A673 (cell line): ENCODE measurements at regions not wholly inside any gene's neighbourhood (a gene's known extent, or its start where the extent isn't known, plus 50 kb on each side); places are given as distances from the start of the nearest gene placed in this dataset.

Source experiments
- BruUV-seq: library from RNA; stranded (reverse); fragments of 400-500 nt; replicated peaks from 2 replicates; lab custom pipeline; 2021; lab: Mats Ljungman, UMichigan
- CTCF ChIA-PET: fragments of 300-600 bp; sonication (Branson Sonifier 250); formaldehyde crosslinking; loops from one replicate; lab custom pipeline; 2022; ENCODE audit warnings: antibody characterized with exemption; lab: Charles Lee
- POLR2A ChIA-PET: fragments of 300-600 bp; sonication (Branson Sonifier 250); formaldehyde crosslinking; loops from one replicate; lab custom pipeline; 2022; ENCODE audit warnings: antibody characterized with exemption; ENCODE audit not compliant: low non-redundant PET; lab: Charles Lee
- DNase-seq: peaks from one replicate; pipeline ENCODE4 v3.0.0-alpha.2; 2015; ENCODE audit warnings: low spot score
- H3K27ac ChIP-seq: fragments of 200-600 bp; sonication (generic); 2 replicates; pipeline ENCODE4 v1.5.1; 2016; ENCODE audit warnings: mixed run types, low read depth, mild to moderate bottlenecking, mixed read lengths, antibody characterized with exemption, low read length; ENCODE audit not compliant: poor library complexity, severe bottlenecking
- H3K27me3 ChIP-seq: fragments of 200-600 bp; sonication (generic); replicated peaks from 2 replicates; pipeline ENCODE4 v1.6.1; 2017; ENCODE audit warnings: mixed run types, low read depth, mild to moderate bottlenecking, mixed read lengths, antibody characterized with exemption, low read length; ENCODE audit not compliant: insufficient read depth, poor library complexity
- H3K36me3 ChIP-seq: fragments of 200-600 bp; sonication (generic); 2 replicates; pipeline ENCODE4 v1.6.1; 2016; ENCODE audit warnings: mixed run types, mild to moderate bottlenecking, mixed read lengths, antibody characterized with exemption, low read length; ENCODE audit not compliant: insufficient read depth, poor library complexity, severe bottlenecking
- H3K4me1 ChIP-seq: fragments of 200-600 bp; sonication (generic); 2 replicates; pipeline ENCODE4 v1.6.1; 2017; ENCODE audit warnings: mixed run types, mild to moderate bottlenecking, mixed read lengths, antibody characterized with exemption, low read length; ENCODE audit not compliant: insufficient read depth, poor library complexity, severe bottlenecking
- H3K4me3 ChIP-seq: fragments of 200-600 bp; sonication (generic); 2 replicates; pipeline ENCODE4 v1.5.1; 2016; ENCODE audit warnings: low read depth, mixed run types, mild to moderate bottlenecking, mixed read lengths, low read length; ENCODE audit not compliant: poor library complexity, severe bottlenecking
- H3K9me3 ChIP-seq: fragments of 200-600 bp; sonication (generic); 2 replicates; pipeline ENCODE4 v1.6.1; 2016; ENCODE audit warnings: mixed run types, low read depth, mild to moderate bottlenecking, mixed read lengths, antibody characterized with exemption, low read length; ENCODE audit not compliant: poor library complexity, severe bottlenecking
- EZH2 ChIP-seq: fragments of 200-600 bp; sonication (generic); IDR thresholded peaks from 2 replicates; pipeline ENCODE4 v1.6.1; 2017; ENCODE audit warnings: borderline replicate concordance, low read depth, mild to moderate bottlenecking, mixed read lengths, antibody characterized with exemption, low read length; ENCODE audit not compliant: poor library complexity, severe bottlenecking
- intact Hi-C: fragments of 100-400 bp; cut with micrococcal nuclease; formaldehyde crosslinking; loops from one replicate; pipeline ENCODE4 v1.10.0; 2022; ENCODE audit not compliant: unreplicated experiment
- TF ChIP-seq, protein P1 (sequence below): fragments of 300-800, 200-600 bp; sonication (generic); conservative IDR thresholded peaks from 2 replicates; pipeline ENCODE4 v1.5.1; 2017; ENCODE audit warnings: low read depth, mild to moderate bottlenecking, antibody characterized with exemption, low read length, moderate library complexity, mixed read lengths

- Histone ChIP-seq H3K4me1 (peaks cover 6% of the 10 kb centered on the region), H3K27ac (no peak overlapping the region), H3K9me3 (no peaks in the 10 kb centered on the region), H3K36me3 (no peaks in the 10 kb centered on the region), H3K27me3 (no peaks in the 10 kb centered on the region), H3K4me3 (no peak overlapping the region)
- ChIA-PET CTCF (no interaction called here), POLR2A (no interaction called here)
- TF ChIP-seq, protein P1, sequence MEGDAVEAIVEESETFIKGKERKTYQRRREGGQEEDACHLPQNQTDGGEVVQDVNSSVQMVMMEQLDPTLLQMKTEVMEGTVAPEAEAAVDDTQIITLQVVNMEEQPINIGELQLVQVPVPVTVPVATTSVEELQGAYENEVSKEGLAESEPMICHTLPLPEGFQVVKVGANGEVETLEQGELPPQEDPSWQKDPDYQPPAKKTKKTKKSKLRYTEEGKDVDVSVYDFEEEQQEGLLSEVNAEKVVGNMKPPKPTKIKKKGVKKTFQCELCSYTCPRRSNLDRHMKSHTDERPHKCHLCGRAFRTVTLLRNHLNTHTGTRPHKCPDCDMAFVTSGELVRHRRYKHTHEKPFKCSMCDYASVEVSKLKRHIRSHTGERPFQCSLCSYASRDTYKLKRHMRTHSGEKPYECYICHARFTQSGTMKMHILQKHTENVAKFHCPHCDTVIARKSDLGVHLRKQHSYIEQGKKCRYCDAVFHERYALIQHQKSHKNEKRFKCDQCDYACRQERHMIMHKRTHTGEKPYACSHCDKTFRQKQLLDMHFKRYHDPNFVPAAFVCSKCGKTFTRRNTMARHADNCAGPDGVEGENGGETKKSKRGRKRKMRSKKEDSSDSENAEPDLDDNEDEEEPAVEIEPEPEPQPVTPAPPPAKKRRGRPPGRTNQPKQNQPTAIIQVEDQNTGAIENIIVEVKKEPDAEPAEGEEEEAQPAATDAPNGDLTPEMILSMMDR = no peak
- no peak for TF ChIP-seq EZH2
- BruUV-seq = no TSS peak
- intact Hi-C loops = loop anchor here (10.0 kb wide), 2 partner anchors 1667 to 1877 kb away; no protein-coding TSS in a partner anchor
- no peak for DNase-seq
These were observed 1546.2 kb downstream of the BRINP3 start for GRCh38 chr1:188931506-188931905.

DNA sequence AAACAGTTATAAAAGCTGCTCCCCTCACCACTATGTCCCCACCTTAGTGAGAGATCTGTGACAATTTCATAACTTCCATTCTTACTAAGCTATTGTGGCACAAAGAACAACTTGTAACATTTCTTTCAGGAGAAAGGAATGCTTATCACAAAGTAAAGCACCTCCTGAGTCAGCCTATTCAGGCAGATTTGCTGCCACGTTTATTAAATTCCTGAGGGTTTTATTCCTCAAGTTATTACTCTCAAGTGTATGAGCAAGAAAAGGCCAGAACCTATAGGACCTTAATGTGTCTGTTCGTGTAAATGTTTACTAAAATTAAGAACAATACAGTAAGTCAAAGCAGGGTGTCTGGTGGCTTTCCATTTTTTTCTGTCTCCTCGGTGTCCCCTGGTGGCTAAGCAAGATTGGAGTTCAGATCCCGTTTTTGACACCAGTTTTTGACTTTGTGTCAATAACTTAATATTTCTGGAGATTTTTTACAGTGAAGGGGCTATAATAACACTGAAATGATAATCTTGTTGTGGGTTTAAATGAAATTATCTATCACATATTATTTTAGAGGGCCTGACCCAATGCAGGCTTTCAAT lies 1539.6 kb downstream of the BRINP3 start:
- H3K4me1 ChIP-seq = no peaks in the 10 kb centered on the region
- H3K9me3 ChIP-seq = no peaks in the 10 kb centered on the region
- H3K27me3 ChIP-seq = no peaks in the 10 kb centered on the region
- TF ChIP-seq EZH2 = no peak
- TF ChIP-seq, protein P1 = peak; percentile 67
- no peak overlapping the region for H3K4me3 ChIP-seq
- intact Hi-C loops = loop anchor here (5.0 to 10.0 kb wide), 3 partner anchors 156 to 1883 kb away; no protein-coding TSS in a partner anchor
- H3K27ac ChIP-seq = no peak overlapping the region
- DNase-seq = peak; percentile 49
- ChIA-PET POLR2A (no interaction called here), CTCF (interaction anchor here (0.6 kb wide), 1 partner anchor 85 kb away, joined by 7 read pairs; no protein-coding TSS in a partner anchor)
- no TSS peak for BruUV-seq
- no peaks in the 10 kb centered on the region for H3K36me3 ChIP-seq

GRCh38 chr1:188941986-188942385 lies 1535.7 kb downstream of the BRINP3 start:
- DNase-seq = no peak
- Histone ChIP-seq H3K9me3 (no peaks in the 10 kb centered on the region), H3K4me1 (no peaks in the 10 kb centered on the region), H3K4me3 (no peak overlapping the region), H3K27me3 (no peaks in the 10 kb centered on the region), H3K36me3 (no peaks in the 10 kb centered on the region), H3K27ac (no peak overlapping the region)
- ChIA-PET POLR2A (no interaction called here), CTCF (no interaction called here)
- intact Hi-C loops = no loop called here
- BruUV-seq = no TSS peak
- TF ChIP-seq, protein P1 = no peak
- TF ChIP-seq EZH2 = no peak
